HG03196 (cell line): ENCODE measurements at regions not wholly inside any gene's neighbourhood (a gene's known extent, or its start where the extent isn't known, plus 50 kb on each side); places are given as distances from the start of the nearest gene placed in this dataset.

Source experiments
- ATAC-seq: cut with Tn5 transposase; IDR thresholded peaks from one replicate; pipeline ENCODE4 v1.9.1; 2021; ENCODE audit not compliant: unreplicated experiment

DNA sequence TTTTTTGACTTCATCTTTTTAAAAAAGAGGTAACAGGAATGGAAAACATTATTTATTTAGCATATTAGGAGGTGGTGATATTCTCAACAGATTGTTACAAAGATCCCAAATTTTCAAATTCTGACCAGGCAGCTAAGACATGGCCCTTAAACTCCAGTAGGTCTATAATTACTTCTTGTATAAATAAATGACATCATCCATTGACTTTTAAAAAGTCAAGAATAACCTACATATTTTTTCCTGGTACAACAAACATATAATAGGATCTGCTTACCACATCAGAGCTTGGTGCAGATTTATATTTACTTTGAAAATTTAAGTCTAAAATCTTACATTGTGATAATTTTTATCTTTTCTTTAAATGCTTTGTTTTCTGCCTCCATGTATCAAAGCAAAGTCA is 92.2 kb upstream of the TRPM3 start:
- ATAC-seq: no peak

DNA sequence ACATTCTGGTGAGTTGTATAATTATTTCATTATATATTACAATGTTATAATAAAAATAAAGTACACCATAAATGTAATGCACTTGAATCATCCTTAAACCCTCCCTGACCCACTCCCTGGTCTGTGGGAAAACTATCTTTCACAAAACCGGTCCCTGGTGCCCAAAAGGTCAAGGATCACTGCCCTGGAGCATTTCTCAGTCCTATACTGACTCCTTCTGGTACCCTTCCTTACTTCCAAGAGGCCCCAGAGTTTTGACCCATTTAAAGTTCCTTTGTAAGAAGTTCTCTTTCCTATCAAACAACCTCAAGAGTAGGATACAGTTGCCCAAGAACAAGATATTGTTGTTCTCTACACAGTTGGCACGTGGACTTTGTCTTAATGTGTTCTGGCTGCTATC is 88.9 kb upstream of the TRPM3 start:
- ATAC-seq: no peak

GRCh38 chr9:71209890-71210289 is 88.5 kb upstream of the TRPM3 start:
- no peak for ATAC-seq

DNA sequence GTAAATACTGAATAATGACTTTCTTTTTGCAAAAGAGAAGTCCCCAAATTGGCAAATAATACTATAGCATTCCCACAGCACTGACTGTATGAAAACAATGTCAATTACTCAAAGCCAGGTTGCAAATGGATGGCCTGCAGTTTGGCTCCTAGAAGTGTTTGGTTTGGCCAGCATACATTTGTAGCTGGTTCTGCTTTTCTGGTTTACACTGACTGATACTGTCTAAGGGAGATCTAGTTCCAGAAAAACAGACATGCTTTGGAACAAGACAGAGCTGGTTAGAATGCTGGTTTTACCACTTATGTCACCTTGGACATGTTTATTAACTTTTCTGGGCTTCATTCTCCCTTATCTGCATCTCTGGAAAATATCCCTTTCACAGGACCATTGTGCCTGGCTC is 81.5 kb upstream of the TRPM3 start:
- ATAC-seq: no peak

DNA sequence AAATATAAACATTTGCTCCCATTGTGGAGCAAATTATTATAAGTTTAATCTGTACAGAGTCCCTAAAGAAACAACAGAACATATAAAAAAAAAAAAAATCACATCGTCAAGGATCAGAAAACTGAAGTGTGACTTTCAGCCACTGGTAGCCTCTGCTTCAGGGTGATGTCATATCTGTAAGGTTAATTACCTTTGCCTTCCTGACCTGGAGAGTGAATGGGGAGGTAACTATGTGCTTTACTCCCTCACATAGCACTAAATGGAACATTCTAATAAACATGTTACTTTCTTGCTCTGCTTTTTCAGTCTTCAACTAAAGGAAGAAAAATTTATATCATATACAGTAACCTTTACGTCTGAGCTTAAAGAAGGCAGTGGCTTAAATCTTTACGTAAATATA is 70.3 kb upstream of the TRPM3 start:
- ATAC-seq: no peak

DNA sequence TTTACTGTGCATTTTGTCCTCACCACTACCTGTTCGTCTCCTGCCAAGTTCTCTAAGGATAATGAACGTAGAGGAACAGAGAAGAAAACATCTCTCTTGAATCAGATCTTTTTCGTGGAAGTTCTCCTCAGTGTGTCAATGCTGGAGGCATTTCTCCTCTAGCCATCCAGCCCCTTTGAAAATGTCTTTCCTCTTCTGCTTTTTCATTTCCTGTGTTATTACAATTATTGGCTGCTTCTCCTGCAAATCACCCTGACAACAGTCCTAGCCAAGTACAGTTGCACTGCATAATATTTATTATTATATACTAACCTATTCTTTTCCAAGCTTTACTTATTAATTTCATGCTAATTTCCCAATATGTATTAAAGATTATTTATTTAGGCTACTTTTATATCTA is 61.8 kb upstream of the TRPM3 start:
- no peak for ATAC-seq

DNA sequence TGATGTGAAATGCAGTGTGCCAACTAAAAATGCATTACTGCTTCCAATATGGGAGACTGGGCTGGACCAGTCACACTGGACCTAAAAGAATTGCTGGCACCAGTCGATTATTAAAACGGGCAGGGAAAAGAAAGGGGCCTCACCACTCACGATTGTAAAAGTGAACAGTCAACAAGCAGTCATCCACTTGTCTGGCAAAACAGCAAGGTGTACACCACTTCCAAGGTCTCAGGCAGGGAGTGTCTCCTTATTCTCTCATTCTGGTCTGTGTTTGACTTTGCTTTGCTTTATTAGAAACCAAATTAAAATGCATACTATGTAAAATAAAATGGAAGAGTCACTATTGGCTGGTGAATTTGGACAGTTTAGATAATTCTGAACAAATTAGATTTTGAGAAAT is 57.8 kb upstream of the TRPM3 start:
- no peak for ATAC-seq

DNA sequence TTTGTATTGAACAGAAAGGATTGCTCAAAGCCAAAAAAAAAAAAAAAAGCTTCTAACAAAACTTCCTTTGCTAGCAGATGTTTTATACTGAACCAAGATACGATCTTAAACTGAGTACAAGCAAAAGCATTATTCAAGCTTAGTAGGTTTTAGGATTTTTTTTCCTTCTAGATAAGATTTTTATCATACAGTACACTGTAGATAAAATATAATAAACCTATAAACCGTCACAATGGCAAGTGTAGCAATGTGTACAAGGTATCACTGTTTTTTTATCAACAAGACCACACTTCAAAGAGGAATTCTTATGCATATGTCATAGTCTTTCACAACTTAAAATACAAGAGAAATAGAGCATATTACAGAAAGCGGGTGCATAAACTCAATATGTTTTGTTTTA is 56.5 kb upstream of the TRPM3 start:
- no peak for ATAC-seq

DNA sequence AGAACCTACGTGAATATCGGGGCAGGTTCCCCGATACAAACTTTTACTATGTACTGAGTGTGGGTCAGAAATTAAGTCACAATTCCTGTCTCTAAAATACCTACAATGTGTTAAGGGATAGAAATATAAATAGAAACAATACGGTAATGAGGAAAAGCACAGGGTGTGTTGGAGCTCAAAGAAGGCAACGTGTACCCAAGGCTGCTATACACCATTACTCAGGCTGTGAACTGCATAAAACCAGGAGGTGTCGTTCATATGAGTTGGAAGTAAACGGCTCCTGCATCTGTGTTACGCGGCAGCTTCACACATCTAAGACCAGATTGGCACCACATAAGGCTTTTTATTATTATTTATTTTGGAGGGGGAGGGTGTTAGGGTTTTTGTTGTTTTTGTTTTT is 50.1 kb upstream of the TRPM3 start:
- ATAC-seq: no peak
